Non-pigmented ciliary epithelial cell (primary cell): ENCODE measurements at regions not wholly inside any gene's neighbourhood (a gene's known extent, or its start where the extent isn't known, plus 50 kb on each side); places are given as distances from the start of the nearest gene placed in this dataset.
"Not testable (repeated sequence)": the region's sequence is repeated elsewhere in the genome, so short reads cannot be mapped to it uniquely, and the experiment has no call there.

ENCODE experiments used
- DNase-seq: peaks from one replicate; pipeline ENCODE4 v3.0.0-alpha.2; 2010; ENCODE audit warnings: low read depth

DNA sequence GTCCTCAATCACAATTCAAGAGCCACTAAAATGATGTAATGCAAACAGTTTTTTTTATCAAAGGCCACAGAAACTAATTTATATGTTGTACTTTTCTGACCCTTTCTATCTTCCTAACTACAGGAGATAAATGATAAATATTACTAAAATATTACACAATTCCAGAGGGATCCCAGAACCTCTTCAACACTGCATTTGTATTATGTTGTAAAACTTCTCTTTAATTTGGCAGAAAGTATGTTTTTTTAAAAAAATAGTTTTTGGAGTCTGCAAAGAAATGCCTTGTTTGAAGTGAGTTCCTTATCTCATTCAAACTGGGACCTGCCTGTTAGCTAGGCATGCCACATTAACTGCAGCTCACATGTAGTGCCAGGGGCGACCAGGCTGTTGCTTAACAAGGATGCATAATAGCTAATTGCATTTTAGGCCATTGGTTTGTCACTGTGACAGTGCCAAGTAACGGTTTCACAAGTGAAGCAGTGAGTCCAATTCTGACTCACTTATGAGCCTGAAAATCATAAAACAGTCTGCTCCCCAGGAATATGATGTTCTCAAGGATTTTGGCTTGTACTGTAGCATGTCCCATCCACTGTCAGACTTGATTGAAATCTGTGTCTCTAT lies 266.9 kb downstream of the KTN1 start:
- no peak for DNase-seq

- DNase-seq = peak; percentile 30
Measured at GRCh38 chr14:55847766-55848165, 267.8 kb downstream of the KTN1 start.

- no peak for DNase-seq
Measured at GRCh38 chr14:55848964-55849363, 269.0 kb downstream of the KTN1 start.

DNA sequence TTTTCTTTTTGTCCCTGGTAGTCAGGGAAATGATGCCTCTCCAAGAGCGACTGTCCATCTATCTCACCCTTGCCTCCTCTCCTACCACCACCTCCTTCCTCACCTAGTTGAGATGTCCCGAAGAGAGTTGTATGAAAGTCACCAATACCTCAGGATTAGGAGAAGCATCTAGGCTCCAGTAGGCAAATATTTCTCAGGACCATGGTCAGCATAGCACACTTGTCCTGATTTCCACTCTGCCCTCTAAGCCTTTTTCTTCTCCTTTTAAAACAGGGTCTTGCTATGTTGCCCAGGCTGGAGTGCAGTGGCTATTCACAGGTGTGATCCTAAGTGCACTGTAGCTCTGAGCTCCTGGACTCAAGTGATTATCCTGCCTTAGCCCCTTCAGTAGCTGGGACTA lies 268.4 kb upstream of the PELI2 start:
- DNase-seq = no peak

GRCh38 chr14:55850825-55851241 lies 267.4 kb upstream of the PELI2 start:
- no peak for DNase-seq

DNA sequence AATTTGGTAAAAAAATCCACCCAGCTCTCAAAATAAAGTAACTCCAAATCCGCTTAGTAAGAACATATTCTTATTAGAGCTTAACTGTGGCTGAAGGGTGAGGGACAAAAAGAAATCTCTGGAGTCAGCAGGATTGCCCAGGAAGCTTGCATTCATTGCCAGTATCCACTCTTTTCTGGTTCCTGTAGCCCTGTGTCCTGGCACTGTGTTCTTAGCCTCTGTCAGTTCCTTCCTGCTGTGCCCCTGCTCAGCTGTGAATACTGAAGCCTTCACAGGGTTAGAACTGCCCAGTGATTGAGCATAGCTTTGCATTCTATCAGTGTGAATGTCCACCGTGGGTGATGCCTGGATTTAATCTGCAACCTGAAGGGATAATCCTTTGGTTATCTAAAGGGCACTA lies 266.9 kb upstream of the PELI2 start:
- DNase-seq = no peak

- DNase-seq = no peak
Measured at GRCh38 chr14:55851961-55852360, 266.2 kb upstream of the PELI2 start.

DNA sequence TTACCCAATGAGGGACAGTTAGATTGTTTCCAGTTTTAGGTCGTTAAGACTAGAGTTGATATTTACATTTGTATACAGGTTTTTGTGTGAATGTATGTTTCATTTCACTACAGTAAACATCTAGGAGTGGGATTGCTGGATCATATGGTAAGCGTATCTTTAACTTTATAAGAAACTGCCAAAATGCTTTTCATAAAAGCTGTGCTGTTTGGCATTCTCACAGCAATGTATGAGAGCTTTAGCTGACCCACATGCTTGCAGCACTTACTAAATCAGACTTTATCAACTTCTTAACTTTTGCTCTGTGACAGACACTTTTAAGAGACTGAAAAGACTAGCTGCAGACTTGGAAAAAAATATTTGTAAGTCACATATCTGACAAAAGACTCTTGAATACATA lies 262.5 kb upstream of the PELI2 start:
- no peak for DNase-seq

DNA sequence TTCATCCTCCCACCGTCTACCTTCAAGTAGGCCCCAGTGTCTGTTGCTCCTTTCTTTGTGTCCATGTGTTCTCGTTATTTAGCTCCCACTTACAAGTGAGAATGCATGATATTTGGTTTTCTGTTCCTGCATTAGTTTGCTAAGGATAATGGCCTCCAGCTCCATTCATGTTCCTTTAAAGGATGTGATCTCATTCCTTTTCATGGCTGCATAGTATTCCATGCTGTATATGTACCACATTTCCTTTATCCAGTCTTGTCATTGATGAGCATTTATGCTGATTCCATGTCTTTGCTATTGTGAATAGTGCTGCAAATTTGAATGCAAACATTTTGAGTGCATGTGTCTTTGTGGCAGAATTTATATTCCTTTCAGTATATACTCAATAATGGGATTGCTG lies 259.6 kb upstream of the PELI2 start:
- no peak for DNase-seq

DNA sequence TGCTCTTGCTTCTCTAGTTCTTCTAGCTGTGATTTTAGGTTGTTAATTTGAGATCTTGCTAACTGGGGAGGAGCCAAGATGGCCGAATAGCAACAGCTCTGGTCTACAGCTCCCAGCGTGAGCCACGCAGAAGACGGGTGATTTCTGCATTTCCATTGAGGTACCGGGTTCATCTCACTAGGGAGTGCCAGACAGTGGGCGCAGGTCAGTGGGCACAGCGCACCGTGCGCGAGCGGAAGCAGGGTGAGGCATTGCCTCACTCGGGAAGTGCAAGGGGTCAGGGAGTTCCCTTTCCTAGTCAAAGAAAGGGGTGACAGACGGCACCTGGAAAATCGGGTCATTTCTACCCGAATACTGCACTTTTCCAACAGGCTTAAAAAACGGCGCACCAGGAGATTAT lies 256.6 kb upstream of the PELI2 start:
- not testable (repeated sequence) for DNase-seq

GRCh38 chr14:55864890-55865655 lies 253.1 kb upstream of the PELI2 start:
- no peak for DNase-seq

DNA sequence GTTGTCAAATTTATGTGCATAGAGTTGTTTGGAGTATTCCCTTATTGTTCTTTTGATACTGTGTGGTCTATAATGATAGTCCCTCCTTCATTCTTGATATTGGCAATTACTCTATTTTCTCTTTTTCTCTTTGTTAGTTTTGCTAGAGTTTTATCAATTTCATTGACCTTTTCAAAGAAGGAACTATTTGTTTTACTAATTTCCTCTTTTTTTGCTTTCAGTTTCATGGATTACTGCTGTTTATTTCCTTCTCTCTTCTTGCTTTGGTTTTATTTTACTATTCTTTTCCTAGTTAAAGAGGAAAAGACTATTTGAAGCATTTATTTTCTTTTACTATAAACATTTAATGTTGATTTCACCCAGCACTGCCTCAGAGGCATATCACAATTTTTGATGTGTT lies 250.9 kb upstream of the PELI2 start:
- no peak for DNase-seq

GRCh38 chr14:55867719-55868118 lies 250.5 kb upstream of the PELI2 start:
- peak; percentile 20 for DNase-seq

GRCh38 chr14:55869397-55870049 lies 248.7 kb upstream of the PELI2 start:
- DNase-seq = no peak

DNA sequence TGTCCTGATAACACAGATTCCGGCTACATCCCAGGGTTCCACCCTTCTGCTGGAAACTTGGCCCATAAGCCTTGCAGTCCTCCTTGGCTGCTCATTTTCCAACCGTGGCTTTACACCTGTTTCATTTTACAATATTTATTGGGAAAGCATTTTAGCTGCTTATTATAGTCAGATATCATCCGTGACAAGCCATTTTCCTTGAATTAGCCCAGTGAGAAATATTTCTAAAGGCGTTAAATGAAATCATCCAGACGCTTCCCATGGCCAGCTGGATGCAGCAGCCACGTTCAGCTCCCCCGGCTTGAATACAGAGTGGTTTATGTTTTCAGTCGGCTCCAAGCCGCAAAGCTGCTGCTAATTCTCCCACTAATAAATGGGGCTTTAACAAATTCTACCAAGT lies 245.0 kb upstream of the PELI2 start:
- DNase-seq = no peak

DNA sequence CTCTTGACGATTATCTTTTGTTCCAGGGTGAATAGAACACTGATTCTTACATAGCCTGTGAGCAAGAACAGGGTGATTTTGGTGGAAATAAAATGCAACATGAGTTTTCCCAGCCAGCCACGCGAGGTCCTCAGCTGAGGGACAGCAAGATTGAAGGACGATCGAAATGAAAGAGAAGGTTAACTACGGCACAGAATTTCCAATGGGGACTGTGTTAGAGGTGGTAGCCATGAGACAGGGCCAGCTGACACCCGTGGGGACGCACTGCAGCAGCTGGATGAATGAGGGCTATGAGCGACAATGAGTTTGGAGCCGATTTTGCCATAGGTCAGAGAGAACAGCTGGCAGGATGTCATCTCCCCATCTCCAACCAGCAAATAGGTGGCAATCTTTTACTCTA lies 243.4 kb upstream of the PELI2 start:
- DNase-seq = no peak

GRCh38 chr14:55877942-55878341 lies 240.3 kb upstream of the PELI2 start:
- DNase-seq = no peak

DNA sequence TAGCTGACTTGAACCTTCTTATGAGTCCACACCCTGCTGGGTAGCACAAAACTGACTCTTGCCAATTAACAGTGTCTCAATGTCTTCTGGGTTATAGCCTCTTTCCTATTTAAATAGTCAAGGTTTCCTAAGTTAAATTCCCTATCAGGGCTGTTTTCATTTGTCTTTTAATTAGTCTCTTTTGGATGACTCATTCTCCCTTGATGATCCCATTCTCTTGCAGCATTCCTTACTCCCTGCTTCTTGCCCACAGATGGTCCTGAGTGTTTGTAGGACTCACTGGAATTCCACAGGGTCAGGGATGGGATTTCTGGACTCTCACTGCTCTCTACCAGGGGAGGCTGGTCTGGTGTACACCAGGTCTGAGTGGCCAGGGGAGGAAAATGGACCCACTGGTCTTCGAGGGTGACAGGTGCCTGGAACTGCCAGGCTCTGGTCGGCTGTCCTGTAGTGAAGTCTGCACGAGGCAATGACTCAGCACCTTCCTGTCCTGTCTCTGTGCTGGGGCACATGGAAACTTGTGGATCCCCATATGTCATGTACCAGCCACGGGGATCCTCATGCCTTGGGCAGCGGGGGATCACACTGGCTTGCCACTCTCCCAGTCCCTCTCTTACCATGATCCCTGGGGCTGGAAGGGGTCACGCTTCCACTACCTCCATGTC lies 236.5 kb upstream of the PELI2 start:
- DNase-seq = no peak

- DNase-seq = no peak
Measured at GRCh38 chr14:55884819-55885218, 233.4 kb upstream of the PELI2 start.

GRCh38 chr14:55889124-55889523 lies 229.1 kb upstream of the PELI2 start:
- no peak for DNase-seq

DNA sequence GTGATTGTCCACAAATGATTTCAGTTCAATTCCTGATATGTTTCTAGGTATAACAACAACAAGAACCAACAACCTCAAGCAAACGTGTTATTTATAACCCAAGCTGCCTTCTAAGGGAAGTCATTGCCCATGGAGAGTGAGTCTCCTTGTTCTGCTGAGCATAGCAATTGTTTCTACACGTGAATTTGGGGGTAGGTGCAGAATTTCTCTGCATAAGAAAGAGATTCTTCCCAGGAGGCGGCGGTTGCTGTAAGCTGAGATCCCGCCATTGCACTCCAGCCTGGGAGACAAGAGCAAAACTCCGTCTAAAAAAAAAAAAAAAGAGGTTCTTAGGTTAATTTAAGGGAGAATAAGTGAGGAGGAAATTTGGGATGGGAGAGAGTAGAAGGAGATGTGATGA lies 226.5 kb upstream of the PELI2 start:
- DNase-seq = no peak

DNA sequence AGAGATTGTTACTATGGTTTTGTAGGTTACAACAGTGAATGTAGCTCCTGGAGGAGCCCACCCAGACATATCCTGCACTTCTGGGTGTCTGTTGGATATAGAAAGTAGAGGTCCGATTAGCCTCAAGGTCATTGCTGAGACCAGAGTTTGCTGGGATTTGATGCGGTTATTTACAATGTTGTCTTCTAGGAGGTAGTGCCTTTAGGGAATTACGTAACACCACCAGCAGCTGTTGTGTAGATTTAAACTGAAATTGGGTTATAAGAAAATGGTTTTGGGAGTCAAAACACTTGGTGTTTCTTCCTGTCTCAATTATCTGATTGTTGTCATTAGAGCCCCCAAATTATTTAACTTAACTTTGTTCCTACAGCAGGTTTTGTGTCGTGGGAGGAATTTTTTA lies 225.3 kb upstream of the PELI2 start:
- DNase-seq = no peak

DNA sequence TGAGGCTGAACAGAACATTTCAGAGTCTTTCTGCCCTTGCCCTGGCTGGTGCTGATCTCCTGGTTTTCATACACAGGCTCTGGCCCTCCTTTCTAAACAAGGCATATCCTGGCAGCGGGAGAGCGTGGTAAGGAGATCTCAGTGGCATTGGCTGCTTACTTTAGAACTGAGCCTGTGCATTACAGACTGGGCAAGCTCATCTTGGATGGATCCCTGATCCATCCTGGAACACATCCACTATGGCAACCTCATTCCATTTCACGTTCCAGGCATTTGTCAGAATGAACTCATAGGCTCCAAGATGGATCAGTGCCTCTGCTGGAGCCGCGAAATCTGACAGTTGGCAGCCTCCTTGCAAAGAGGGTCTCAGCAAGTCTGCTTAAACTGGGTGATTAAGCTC lies 224.5 kb upstream of the PELI2 start:
- no peak for DNase-seq
